ENCODE measurements at regions not wholly inside any gene's neighbourhood (a gene's known extent, or its start where the extent isn't known, plus 50 kb on each side); places are given as distances from the start of the nearest gene placed in this dataset.

- DNase-seq: no peak
- no peaks in the 10 kb centered on the region for H3K4me1 Mint-ChIP-seq (ENCODE audit: low read depth)
Measured at GRCh38 chr1:55927702-55928290, 651.6 kb downstream of the PLPP3 start.

DNA sequence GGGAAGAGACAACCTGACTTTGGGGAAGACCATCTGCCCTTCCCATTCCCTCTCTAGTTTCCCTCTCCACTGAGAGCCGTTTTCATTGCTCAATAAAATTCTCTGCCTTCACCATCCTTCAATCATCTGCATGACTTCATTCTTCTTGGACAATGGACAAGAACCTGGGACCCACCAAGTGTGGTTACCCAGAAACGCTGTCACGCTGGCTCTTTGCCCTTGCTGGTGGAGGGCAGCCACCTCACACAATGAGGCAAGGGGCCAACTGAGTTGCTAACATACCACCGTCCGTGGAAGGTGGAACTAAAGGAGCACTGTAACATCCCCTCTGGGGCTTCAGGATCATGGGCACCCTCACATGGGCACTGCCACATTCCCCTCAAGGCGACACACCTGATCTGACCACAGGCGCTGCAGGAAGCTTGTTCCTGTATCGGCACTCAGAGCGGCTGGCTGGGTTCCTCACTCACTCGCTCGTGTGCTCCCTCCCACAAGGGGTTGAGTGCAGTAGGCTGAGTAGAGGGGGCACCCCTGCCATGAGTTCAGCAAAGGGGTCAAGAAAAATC is 652.4 kb downstream of the PLPP3 start:
- H3K4me1 Mint-ChIP-seq (ENCODE audit: low read depth): no peaks in the 10 kb centered on the region
- H3K4me3 Mint-ChIP-seq: no peak overlapping the region
- no peak overlapping the region for H3K27ac Mint-ChIP-seq
- no peaks in the 10 kb centered on the region for H3K9me3 Mint-ChIP-seq
- H3K36me3 Mint-ChIP-seq (ENCODE audit: low read depth): no peaks in the 10 kb centered on the region
- no peak for DNase-seq
- peaks cover 2% of the 10 kb centered on the region; the same call in 1 of the 2 replicates for H3K27me3 Mint-ChIP-seq (ENCODE audit: insufficient read depth)
- TF ChIP-seq, protein P1, sequence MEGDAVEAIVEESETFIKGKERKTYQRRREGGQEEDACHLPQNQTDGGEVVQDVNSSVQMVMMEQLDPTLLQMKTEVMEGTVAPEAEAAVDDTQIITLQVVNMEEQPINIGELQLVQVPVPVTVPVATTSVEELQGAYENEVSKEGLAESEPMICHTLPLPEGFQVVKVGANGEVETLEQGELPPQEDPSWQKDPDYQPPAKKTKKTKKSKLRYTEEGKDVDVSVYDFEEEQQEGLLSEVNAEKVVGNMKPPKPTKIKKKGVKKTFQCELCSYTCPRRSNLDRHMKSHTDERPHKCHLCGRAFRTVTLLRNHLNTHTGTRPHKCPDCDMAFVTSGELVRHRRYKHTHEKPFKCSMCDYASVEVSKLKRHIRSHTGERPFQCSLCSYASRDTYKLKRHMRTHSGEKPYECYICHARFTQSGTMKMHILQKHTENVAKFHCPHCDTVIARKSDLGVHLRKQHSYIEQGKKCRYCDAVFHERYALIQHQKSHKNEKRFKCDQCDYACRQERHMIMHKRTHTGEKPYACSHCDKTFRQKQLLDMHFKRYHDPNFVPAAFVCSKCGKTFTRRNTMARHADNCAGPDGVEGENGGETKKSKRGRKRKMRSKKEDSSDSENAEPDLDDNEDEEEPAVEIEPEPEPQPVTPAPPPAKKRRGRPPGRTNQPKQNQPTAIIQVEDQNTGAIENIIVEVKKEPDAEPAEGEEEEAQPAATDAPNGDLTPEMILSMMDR (IDR thresholded peaks at IDR 0.05): no peak

More at GRCh38 chr1:55927702-55928290, 651.6 kb downstream of the PLPP3 start:
- H3K4me3 Mint-ChIP-seq: no peak overlapping the region
- TF ChIP-seq, protein P1 (IDR thresholded peaks at IDR 0.05): no peak
- no peaks in the 10 kb centered on the region for H3K9me3 Mint-ChIP-seq
- no peaks in the 10 kb centered on the region for H3K36me3 Mint-ChIP-seq (ENCODE audit: low read depth)
- no peak overlapping the region for H3K27ac Mint-ChIP-seq
- H3K27me3 Mint-ChIP-seq (ENCODE audit: insufficient read depth): peaks cover 2% of the 10 kb centered on the region; the same call in 1 of the 2 replicates

GRCh38 chr1:55916907-55917306 is 662.5 kb downstream of the PLPP3 start:
- H3K27me3 Mint-ChIP-seq (ENCODE audit: insufficient read depth): no peaks in the 10 kb centered on the region; the same call in 1 of the 2 replicates
- no peak overlapping the region for H3K4me3 Mint-ChIP-seq
- no peaks in the 10 kb centered on the region for H3K36me3 Mint-ChIP-seq (ENCODE audit: low read depth)
- no peak overlapping the region for H3K27ac Mint-ChIP-seq
- TF ChIP-seq, protein P1 (IDR thresholded peaks at IDR 0.05): no peak
- no peaks in the 10 kb centered on the region for H3K4me1 Mint-ChIP-seq (ENCODE audit: low read depth)
- H3K9me3 Mint-ChIP-seq: no peaks in the 10 kb centered on the region
- DNase-seq: no peak

DNA sequence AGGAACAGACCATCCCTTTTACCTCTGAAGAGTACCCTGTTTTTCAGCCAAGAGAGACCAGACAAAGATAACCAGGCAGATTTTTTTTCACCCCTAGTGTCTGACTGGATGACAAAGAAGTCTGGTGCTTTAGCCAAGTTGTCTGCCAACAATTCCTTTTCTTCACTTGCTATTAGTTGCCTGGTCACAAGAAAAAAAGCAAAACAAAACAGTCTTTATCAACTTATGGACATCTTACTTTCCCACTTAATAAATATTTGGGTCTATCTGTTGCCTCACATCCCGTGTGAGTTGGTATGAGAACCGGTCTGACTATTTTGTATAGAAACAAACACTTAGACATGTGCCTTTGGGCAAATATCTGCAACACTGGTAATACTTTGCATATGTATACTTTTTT is 662.9 kb downstream of the PLPP3 start:
- Mint-ChIP-seq H3K36me3 (ENCODE audit: low read depth) (no peaks in the 10 kb centered on the region), H3K27me3 (ENCODE audit: insufficient read depth) (no peaks in the 10 kb centered on the region; the same call in 1 of the 2 replicates), H3K4me3 (no peak overlapping the region), H3K4me1 (ENCODE audit: low read depth) (no peaks in the 10 kb centered on the region), H3K9me3 (no peaks in the 10 kb centered on the region), H3K27ac (no peak overlapping the region)
- peak; percentile 54 for DNase-seq
- TF ChIP-seq, protein P1 (IDR thresholded peaks at IDR 0.05): no peak

GRCh38 chr1:55913565-55913964 is 665.8 kb downstream of the PLPP3 start:
- Mint-ChIP-seq H3K27ac (no peak overlapping the region), H3K4me1 (ENCODE audit: low read depth) (no peaks in the 10 kb centered on the region), H3K27me3 (ENCODE audit: insufficient read depth) (no peaks in the 10 kb centered on the region; the same call in none of the 2 replicates), H3K9me3 (no peaks in the 10 kb centered on the region), H3K36me3 (ENCODE audit: low read depth) (no peaks in the 10 kb centered on the region), H3K4me3 (no peak overlapping the region)
- DNase-seq: no peak
- TF ChIP-seq, protein P1 (IDR thresholded peaks at IDR 0.05): no peak
